ENCODE measurements at regions not wholly inside any gene's neighbourhood (a gene's known extent, or its start where the extent isn't known, plus 50 kb on each side); places are given as distances from the start of the nearest gene placed in this dataset.

DNA sequence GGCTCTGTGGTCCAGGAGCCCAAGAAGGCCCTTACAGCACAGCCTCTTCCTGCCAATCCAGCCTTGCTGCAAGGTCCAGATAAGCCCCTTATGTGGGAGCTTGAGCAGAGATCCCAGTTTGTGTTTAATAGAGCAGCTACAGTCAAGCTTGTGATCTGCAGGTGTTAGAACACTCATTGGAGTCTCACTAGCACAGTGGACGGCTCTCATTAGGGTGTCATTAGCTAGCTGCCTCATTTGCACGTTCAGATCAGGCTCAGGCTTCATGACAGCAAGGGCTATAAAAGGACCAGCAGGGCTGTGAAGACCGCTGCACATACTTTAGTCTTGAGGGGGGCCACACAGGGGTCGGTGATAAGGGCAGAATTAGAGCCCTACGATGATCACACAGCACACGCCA is 443.2 kb downstream of the RPS24 start:
- TF ChIP-seq, protein P1, sequence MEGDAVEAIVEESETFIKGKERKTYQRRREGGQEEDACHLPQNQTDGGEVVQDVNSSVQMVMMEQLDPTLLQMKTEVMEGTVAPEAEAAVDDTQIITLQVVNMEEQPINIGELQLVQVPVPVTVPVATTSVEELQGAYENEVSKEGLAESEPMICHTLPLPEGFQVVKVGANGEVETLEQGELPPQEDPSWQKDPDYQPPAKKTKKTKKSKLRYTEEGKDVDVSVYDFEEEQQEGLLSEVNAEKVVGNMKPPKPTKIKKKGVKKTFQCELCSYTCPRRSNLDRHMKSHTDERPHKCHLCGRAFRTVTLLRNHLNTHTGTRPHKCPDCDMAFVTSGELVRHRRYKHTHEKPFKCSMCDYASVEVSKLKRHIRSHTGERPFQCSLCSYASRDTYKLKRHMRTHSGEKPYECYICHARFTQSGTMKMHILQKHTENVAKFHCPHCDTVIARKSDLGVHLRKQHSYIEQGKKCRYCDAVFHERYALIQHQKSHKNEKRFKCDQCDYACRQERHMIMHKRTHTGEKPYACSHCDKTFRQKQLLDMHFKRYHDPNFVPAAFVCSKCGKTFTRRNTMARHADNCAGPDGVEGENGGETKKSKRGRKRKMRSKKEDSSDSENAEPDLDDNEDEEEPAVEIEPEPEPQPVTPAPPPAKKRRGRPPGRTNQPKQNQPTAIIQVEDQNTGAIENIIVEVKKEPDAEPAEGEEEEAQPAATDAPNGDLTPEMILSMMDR (IDR thresholded peaks at IDR 0.05; ENCODE audit: low read depth, low read length): no peak

DNA sequence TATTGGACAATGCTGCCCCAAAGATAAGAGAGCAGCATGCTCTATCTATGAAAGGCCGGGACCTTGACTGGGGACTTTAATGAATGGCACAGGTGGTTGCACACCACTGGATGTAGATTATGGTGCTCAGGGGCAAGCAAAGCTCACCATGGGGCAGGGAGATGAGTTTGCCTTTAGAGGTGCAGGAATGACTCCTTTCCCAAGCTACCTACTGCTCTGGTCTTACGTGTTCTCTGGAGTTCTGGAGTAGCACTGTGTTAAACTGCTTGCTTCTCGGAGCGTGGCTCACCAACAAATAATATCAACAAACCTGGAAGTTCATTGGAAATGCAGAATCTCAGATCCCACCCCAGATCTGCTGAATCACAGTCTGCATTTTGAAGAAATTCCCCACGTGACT is 445.3 kb downstream of the RPS24 start:
- TF ChIP-seq, protein P1 (IDR thresholded peaks at IDR 0.05; ENCODE audit: low read depth, low read length): no peak
- no peak overlapping the region for H3K4me3 ChIP-seq (ENCODE audit: low read depth, low read length)

More for the DNA sequence above, 443.2 kb downstream of the RPS24 start:
- H3K4me3 ChIP-seq (ENCODE audit: low read depth, low read length): no peak overlapping the region

DNA sequence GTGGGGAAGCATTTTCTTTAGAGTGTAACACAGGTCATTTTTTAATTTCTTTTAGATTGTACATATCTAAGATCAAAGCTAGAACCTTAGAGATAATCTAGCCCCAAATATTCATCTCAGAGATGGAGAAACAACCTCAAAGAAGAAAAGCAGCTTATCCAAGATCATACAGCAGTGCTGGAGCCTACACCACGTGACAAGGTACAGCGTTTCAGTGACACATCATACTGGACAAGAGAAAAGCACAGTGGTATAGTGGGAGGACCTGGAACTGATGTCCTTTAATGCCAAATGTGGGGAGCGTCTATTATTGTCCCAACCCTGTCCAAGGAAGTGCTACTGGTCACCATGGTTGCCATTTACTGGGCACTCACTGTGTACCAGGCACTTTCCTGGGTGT is 445.8 kb downstream of the RPS24 start:
- TF ChIP-seq, protein P1 (IDR thresholded peaks at IDR 0.05; ENCODE audit: low read depth, low read length): no peak
- H3K4me3 ChIP-seq (ENCODE audit: low read depth, low read length): no peak overlapping the region

DNA sequence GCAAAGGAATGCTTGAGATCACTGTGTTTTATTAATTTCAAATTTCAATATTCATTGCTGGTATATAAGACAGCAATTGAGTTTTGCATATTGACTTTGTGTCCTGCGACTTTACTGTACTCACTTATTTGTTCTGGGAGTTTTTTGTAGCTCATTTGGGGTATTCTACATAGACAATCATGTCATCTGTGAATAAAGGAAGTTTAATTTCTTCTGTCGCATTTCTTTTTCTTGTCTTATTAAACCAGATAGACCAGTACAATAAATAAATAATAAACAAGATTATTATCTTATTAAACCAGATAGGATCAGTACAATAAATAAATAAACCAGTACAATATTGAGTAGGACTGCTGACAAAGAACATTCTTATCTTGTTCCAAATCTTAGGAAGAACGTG is 448.2 kb downstream of the RPS24 start:
- no peak overlapping the region for H3K4me3 ChIP-seq (ENCODE audit: low read depth, low read length)
- TF ChIP-seq, protein P1 (IDR thresholded peaks at IDR 0.05; ENCODE audit: low read depth, low read length): no peak

DNA sequence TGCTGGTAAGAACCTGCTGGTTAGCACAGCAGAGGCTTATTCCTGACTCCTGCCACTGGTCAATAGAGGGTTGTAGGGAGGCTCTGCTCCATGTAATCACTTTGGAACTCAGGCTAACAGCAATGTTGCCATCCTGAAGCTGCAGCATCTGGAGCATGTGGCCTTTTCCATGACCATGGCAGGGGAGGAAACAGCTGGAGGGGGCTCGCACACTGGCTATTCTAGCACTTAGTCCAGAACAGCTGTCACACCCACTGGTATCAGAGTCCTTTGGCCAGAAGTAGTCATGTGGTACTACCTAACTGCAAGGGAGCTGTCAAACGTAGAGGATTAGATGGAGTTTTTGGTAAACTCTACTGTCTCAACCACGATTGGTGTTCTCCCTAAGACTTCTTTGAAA is 450.0 kb downstream of the RPS24 start:
- TF ChIP-seq, protein P1 (IDR thresholded peaks at IDR 0.05; ENCODE audit: low read depth, low read length): no peak

DNA sequence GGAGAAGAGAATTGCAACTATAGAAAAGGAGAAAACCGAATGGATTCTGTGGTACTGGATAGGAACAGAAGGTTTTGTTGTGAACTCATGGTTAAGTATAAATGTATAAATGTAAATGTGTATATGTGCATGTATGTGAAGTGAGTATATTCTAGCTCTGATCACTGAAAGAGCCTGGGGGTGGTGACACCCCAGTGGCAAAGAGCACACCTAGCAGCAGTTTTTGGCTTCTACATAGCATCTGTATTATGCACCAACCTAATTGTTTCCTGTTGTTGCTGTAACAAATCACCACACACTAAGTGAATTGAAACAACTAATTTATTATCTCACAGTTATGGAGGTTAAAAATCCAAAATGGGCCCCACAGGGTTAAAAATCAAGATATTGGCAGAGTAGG is 455.4 kb downstream of the RPS24 start:
- no peak overlapping the region for H3K4me3 ChIP-seq (ENCODE audit: low read depth, low read length)
- TF ChIP-seq, protein P1 (IDR thresholded peaks at IDR 0.05; ENCODE audit: low read depth, low read length): no peak

More for the DNA sequence above, 450.0 kb downstream of the RPS24 start:
- H3K4me3 ChIP-seq (ENCODE audit: low read depth, low read length): no peak overlapping the region

DNA sequence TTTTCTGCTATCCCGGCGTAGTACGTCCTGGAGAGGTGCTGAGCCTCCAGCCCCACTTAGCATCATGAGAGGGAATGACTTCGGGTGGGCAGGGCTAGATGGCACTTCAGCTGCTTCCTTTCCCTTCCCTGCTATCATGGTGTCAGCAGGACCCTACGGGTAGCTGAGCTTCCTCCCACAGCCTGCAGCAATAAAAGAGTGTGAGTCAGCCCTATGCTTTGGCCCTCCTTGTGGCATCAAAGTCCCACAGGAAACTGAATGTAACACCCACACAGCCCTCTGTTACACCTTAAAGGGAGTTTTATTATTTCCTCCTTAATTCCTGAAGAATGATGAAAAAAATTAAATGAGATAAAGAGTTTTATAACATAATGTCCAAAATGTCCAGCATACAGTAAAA is 458.1 kb downstream of the RPS24 start:
- TF ChIP-seq, protein P1 (IDR thresholded peaks at IDR 0.05; ENCODE audit: low read depth, low read length): no peak
- no peak overlapping the region for H3K4me3 ChIP-seq (ENCODE audit: low read depth, low read length)
